Activated CD4-positive, alpha-beta T cell treated with anti-CD3 and anti-CD28 coated beads for 48 hours (primary cell): ENCODE measurements at regions not wholly inside any gene's neighbourhood (a gene's known extent, or its start where the extent isn't known, plus 50 kb on each side); places are given as distances from the start of the nearest gene placed in this dataset.
"Not testable (repeated sequence)": the region's sequence is repeated elsewhere in the genome, so short reads cannot be mapped to it uniquely, and the experiment has no call there.

Experiments used
- DNase-seq: peaks from one replicate; pipeline ENCODE4 v3.0.0-alpha.2; 2020

GRCh38 chr17:21470422-21470821 lies 94.3 kb downstream of the KCNJ12 start:
- DNase-seq: not testable (repeated sequence)

- DNase-seq: no peak
These were observed 94.7 kb downstream of the KCNJ12 start for GRCh38 chr17:21470861-21471260.

- no peak for DNase-seq
These were observed 98.7 kb downstream of the KCNJ12 start for GRCh38 chr17:21474815-21475214.

DNA sequence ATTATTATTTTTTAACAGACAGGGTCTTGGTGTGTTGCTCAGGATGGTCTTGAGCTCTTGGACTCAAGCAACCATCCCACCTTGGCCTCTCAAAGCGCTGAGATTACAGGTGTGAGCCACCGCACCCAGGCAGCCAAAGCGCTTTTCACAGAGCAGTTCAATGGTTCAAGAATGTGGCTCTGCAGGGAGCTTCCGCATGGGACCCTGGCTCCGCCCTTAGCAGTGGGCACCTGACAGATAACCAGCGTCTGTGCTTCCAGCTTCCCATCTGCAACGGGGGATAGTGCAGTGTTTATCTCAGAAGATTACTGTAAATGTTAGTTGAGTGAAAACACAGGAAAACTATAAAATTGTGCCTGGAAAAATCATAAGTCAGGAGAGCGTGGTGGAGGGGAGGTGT lies 99.4 kb downstream of the KCNJ12 start:
- DNase-seq: no peak

DNA sequence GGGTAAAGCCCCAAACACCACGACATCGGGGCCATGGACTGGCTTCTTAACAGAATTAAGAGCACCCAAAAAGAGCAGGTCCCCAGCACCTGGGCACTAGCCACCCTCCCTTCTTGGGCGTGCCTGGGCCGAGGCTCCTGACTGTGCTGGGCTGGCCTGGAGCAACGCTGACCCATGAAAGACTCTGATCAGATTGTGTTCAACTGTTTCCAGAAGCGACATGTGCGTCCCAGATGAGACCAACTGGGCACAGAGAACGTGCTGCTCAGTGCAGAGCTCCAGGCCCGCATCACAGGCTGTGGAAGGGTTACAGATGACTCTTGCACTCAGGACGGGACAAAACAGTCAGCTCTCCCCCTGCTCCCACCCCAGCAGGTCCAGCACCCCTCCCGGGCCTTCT lies 100.7 kb downstream of the KCNJ12 start:
- DNase-seq: no peak

DNA sequence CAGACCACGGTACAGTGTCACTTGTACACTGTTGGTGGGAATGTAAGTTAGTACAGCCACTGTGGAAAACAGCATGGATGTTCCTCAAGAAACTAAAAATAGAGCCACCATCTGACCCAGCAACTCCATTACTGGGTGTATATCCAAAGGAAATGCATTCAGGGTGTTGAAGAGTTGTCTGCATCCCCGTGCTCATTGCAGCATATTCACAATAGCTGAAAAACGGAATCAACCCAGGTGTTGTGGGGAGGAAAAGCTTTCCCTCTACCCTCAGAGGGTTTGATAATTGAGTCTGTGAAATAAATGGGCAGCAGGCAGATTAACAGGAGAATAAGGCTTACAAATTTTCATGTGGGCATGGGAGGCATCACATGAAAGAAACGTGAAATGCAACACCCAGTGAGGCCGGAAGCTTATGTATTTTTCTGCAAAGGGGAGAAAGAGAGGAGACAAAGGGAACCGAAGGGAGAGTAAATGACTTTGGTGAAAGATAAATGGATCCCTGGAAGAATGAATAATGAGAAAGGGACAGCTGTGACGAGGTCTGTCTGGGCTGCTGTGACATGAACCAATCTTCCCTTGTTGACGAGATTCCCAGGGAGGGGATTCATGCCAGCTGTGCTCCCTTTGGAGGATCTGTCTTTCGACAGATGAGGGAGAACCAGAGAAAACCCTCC lies 106.2 kb downstream of the KCNJ12 start:
- DNase-seq: no peak

DNA sequence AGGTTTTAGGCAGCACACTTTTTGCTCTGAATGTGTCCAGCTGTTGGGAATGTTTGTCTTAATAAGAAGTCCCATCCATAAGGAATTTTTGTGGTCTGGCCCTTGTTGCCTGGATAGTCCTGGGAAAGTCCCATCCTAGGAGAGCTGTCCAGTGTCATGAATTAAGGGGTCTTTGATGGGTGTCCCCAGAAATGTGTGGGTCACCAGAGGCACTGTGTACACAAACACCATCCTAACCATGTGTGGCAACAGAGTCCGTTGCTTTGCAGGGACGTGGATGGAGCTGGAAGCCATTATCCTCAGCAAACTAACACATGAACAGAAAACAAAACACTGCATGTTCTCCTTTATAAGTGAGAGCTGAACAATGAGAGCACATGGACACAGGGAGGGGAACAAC lies 111.9 kb downstream of the KCNJ12 start:
- not testable (repeated sequence) for DNase-seq

- DNase-seq: no peak
These were observed 117.8 kb downstream of the KCNJ12 start for GRCh38 chr17:21493993-21494392.

DNA sequence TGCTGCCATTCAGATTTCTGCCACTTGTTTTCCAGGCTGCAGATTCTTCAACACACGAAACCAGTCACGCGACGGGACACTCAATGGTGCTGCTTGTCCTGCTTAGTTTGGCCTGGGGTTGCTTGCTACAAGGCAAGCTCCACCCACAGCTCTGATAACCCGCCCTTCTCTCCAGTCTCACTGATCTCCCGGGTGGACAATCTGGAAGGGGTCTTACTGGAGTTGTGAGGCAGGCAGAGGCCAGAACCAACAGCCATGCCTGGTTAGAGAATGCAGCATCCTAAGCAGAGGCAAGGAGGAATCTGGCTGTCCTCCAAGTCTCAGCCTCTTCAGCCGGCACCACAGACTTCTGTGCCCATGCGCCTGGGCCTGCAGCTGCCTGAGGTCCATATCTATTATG lies 119.1 kb downstream of the KCNJ12 start:
- no peak for DNase-seq

GRCh38 chr17:21500064-21500463 lies 123.9 kb downstream of the KCNJ12 start:
- DNase-seq: no peak

DNA sequence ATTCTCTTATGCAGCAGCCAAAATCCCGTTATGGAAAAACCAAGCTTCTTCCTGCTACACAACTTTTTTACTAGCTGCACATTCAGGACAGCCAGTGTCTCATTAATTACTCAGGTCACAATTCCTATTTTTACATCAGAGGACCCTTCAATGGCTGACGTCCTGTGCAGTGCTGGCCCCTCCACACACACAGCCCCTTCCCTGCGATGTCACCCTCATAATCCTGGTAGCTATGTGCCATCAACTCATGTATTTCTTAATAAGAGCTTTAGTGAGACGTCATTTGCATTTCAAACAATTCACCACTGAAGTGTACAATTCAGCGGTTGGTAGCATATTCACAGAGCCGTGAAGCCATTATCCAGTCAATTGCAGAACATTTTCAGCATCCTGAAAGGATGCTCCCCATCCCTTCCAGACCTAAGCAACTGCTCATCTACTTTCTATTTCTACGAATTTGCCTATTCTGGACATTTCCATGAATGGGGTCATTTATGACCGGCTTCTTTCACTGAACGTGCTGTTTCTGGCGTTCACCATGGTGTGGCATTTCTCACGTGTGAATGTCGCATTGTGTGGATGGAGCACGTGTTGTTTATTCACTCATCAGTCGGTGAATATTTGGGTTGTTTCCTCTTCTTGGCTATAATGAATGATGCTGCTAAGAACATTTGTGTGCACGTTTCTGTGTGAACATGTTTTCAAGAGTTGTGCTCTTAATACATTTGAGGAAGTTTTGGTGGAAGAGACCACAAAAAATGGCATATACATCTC lies 126.0 kb downstream of the KCNJ12 start:
- not testable (repeated sequence) for DNase-seq

DNA sequence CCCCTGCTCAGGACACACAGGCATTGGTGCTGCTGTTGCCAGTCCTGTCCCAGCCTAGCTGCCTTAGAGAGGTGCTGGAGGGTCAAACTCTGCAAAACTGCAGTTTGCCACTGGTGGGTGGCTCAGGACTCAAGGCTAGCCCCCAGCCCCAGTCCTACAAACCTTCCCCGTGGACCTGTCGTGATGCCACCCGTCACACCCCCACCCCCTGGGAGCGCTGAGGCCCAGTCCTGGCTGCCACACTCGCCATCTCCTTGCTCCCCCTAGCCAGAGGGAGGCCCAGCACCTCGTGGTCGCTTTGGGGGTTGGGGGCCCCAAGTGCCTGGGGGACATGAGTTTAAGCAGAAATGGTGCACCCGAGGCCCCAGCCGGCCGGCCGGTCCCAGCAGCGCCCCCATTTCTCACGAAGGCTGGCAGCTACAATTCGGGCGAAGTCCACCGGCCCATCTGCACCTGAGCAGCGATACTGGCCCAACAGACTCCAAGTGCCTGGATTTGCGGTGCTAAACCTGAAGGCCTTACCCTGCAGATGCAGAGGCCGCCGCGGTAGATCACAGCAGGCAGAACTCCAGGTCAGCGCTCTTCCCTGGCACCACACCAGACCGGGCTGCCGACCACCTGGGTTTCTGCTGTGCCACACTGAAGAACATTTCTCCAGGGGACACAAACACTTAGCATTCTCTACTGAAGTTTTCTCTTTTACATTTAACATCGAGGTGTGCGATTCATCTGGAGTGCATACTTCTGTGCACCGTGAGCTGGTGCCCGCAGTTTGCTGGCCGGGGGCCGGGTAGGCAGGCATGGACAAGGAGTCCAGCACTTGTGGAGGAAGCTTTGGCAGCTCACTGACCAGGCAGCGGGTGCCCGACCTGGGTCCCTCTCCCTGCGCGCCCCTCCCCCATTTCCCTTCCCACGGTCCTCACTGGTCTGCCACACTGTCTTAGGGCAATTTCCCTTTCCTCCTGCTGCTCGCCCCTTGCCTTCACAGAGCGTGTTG lies 130.0 kb downstream of the KCNJ12 start:
- DNase-seq: no peak

- not testable (repeated sequence) for DNase-seq
These were observed 131.6 kb downstream of the KCNJ12 start for GRCh38 chr17:21507806-21508205.

DNA sequence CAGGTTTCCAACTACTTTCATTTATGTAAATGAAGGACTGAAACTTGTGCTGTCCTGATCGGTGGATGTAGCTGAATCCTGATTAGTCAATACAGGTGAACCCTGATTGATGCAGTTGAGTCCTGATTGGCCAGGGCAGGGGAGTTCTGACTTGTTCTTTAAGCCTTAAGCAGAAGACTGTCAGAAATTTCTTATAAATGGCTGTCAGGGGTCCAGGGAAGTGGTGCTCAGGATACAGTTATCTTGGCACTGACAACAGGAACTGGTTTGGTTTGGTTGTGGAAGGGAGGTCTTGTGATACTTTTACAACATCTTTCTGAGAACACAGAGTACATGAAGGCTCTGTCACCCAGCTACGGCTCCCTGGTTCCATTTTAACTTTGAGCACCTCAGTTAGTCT lies 132.1 kb downstream of the KCNJ12 start:
- no peak for DNase-seq

- DNase-seq: not testable (repeated sequence)
These were observed 133.2 kb downstream of the KCNJ12 start for GRCh38 chr17:21509356-21509755.

DNA sequence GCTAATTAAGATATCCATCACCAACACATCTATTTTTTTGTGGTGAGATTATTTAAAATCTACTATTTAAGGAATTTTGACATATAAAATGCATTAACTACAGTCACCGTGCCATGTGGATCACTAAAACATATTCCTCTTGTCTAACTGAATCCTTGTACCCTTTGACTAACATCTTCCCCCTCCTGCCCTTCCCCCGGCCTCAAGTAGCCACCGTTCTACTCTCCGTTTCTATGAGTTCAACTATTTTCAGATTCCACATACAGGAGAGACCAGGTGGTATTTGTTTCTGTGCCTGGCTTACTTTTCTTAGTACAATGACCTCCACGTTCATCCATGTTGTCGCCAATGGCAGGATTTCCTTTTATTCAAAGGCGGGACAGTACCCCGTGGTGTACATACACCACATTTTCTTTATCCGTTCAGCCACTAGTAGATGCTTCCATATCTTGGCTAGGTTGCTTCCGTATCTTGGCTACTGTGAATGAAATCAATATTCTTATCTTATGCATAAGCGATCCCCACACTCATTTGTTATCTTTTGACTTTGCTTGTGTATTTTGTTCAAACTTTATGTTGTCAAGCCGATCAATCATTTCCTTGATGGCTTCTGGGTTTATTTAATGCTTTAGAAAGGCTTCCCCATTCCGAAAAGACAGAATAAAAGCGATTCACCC lies 134.7 kb downstream of the KCNJ12 start:
- no peak for DNase-seq

DNA sequence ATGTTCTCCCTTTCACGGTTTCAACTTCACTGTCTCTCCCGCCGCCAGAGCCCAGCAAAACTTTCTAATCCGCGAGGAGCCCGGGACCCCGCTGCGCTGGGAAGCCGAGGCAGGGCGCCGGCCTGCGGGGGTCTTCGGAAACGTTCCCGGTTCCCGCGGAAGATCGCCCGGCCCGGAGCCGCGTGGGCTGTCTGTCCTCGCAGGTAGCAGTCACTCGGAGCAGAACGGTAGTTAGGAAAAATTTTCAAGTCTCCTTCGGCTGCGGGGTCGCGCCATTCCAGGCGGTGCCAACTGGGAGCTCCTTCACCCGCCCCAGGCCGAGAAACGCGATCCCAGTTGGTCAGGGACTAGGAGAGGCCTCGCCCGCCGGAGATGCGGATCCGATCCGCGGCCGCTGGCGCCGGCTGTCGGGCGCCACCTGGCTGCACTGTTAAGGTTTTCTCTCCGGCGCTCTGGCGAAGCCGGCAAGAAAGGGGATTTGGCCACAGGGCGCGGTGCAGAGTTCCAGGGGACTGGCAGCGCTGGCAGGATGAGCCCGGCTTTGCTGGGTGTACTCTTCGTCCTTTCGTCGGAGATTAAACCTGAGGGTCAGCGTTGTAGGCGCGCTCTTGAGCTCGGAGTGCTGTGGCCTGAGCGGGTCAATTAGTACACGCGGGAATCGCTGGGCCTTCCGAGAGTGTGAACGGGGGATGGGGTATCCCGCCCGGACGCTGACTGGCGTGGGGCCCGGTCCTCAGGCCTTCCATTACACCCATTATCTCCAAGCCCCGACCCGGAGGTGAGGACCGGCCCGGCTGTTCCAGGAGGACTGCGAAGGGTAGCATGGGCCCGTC lies 135.4 kb downstream of the KCNJ12 start:
- DNase-seq: peak; percentile 76

- no peak for DNase-seq
These were observed 136.3 kb downstream of the KCNJ12 start for GRCh38 chr17:21512307-21513011.

GRCh38 chr17:21513012-21513570 lies 136.9 kb downstream of the KCNJ12 start:
- DNase-seq: peak; percentile 82

GRCh38 chr17:21514567-21514966 lies 138.4 kb downstream of the KCNJ12 start:
- DNase-seq: not testable (repeated sequence)
